H9 (cell line): ENCODE measurements at regions not wholly inside any gene's neighbourhood (a gene's known extent, or its start where the extent isn't known, plus 50 kb on each side); places are given as distances from the start of the nearest gene placed in this dataset.

Source experiments
- DNase-seq: peaks from one replicate; pipeline ENCODE4 v3.0.0-alpha.2; 2017
- H2AFZ ChIP-seq: one replicate; pipeline ENCODE4 v1.6.1; 2013; ENCODE audit warnings: mild to moderate bottlenecking, low read length, control low read depth, moderate library complexity
- H2AK5ac ChIP-seq: 2 replicates; pipeline ENCODE4 v1.6.1; 2013; ENCODE audit warnings: low read length, control low read depth, mixed read lengths; ENCODE audit not compliant: insufficient read length
- H2BK120ac ChIP-seq: one replicate; pipeline ENCODE4 v1.6.1; 2013; ENCODE audit warnings: low read depth, mild to moderate bottlenecking, low read length, control low read depth, inconsistent platforms; ENCODE audit not compliant: poor library complexity, severe bottlenecking
- H2BK12ac ChIP-seq: 2 replicates; pipeline ENCODE4 v1.6.1; 2013; ENCODE audit warnings: low read length, control low read depth, mixed read lengths, low read depth; ENCODE audit not compliant: insufficient read length
- H2BK15ac ChIP-seq: 2 replicates; pipeline ENCODE4 v1.6.1; 2013; ENCODE audit warnings: low read depth, low read length, control low read depth
- H2BK20ac ChIP-seq: one replicate; pipeline ENCODE4 v1.6.1; 2013; ENCODE audit warnings: low read depth, mild to moderate bottlenecking, low read length, control low read depth, inconsistent platforms; ENCODE audit not compliant: poor library complexity, severe bottlenecking
- H2BK5ac ChIP-seq: 2 replicates; pipeline ENCODE4 v1.6.1; 2013; ENCODE audit warnings: low read length, control low read depth, mixed read lengths; ENCODE audit not compliant: insufficient read length
- H3K14ac ChIP-seq: 2 replicates; pipeline ENCODE4 v1.6.1; 2013; ENCODE audit warnings: low read length, control low read depth; ENCODE audit not compliant: insufficient read depth
- H3K18ac ChIP-seq: 2 replicates; pipeline ENCODE4 v1.6.1; 2013; ENCODE audit warnings: low read depth, mild to moderate bottlenecking, mixed read lengths, low read length, control low read depth; ENCODE audit not compliant: insufficient read length
- H3K23ac ChIP-seq: 2 replicates; pipeline ENCODE4 v1.6.1; 2013; ENCODE audit warnings: low read length, control low read depth, mixed read lengths, low read depth; ENCODE audit not compliant: insufficient read length
- H3K23me2 ChIP-seq: 2 replicates; pipeline ENCODE4 v1.6.1; 2013; ENCODE audit warnings: low read depth, mild to moderate bottlenecking, mixed read lengths, low read length, control low read depth; ENCODE audit not compliant: insufficient read length, poor library complexity, severe bottlenecking
- H3K27ac ChIP-seq: 2 replicates; pipeline ENCODE4 v1.5.1; 2013; ENCODE audit warnings: low read length, control low read depth, mixed read lengths, low read depth; ENCODE audit not compliant: insufficient read length
- H3K27me3 ChIP-seq: 2 replicates; pipeline ENCODE4 v1.6.1; 2013; ENCODE audit warnings: low read length, control low read depth, inconsistent platforms; ENCODE audit not compliant: insufficient read depth
- H3K4ac ChIP-seq: 2 replicates; pipeline ENCODE4 v1.6.1; 2013; ENCODE audit warnings: low read depth, mild to moderate bottlenecking, control low read depth, inconsistent platforms, low read length, moderate library complexity
- H3K4me1 ChIP-seq: 2 replicates; pipeline ENCODE4 v1.6.1; 2013; ENCODE audit warnings: low read length, control low read depth, inconsistent platforms; ENCODE audit not compliant: insufficient read depth
- H3K4me2 ChIP-seq: 2 replicates; pipeline ENCODE4 v1.6.1; 2013; ENCODE audit warnings: low read length, control low read depth, mixed read lengths; ENCODE audit not compliant: insufficient read length, insufficient read depth
- H3K56ac ChIP-seq: 2 replicates; pipeline ENCODE4 v1.6.1; 2013; ENCODE audit warnings: low read depth, mild to moderate bottlenecking, mixed read lengths, low read length, control low read depth; ENCODE audit not compliant: insufficient read length
- H3K79me1 ChIP-seq: 2 replicates; pipeline ENCODE4 v1.6.1; 2013; ENCODE audit warnings: low read depth, mild to moderate bottlenecking, moderate library complexity, low read length, control low read depth, inconsistent platforms; ENCODE audit not compliant: insufficient read depth, poor library complexity, severe bottlenecking
- H3K79me2 ChIP-seq: 2 replicates; pipeline ENCODE4 v1.6.1; 2013; ENCODE audit warnings: low read length, control low read depth, inconsistent platforms; ENCODE audit not compliant: insufficient read depth
- H3K9ac ChIP-seq: 2 replicates; pipeline ENCODE4 v1.6.1; 2013; ENCODE audit warnings: low read length, control low read depth, mixed read lengths; ENCODE audit not compliant: insufficient read length; ENCODE audit errors: extremely low read depth
- H3K9me3 ChIP-seq: one replicate; pipeline ENCODE4 v1.6.1; 2013; ENCODE audit warnings: low read depth, low read length, inconsistent platforms; ENCODE audit not compliant: control insufficient read depth
- H3T11ph ChIP-seq: one replicate; pipeline ENCODE4 v1.6.1; 2013; ENCODE audit warnings: mild to moderate bottlenecking, low read length, control low read depth, inconsistent platforms
- H4K20me1 ChIP-seq: one replicate; pipeline ENCODE4 v1.6.1; 2013; ENCODE audit not compliant: control insufficient read depth, insufficient read length, insufficient read depth
- H4K5ac ChIP-seq: 2 replicates; pipeline ENCODE4 v1.6.1; 2013; ENCODE audit warnings: low read depth, mild to moderate bottlenecking, mixed read lengths, low read length, control low read depth; ENCODE audit not compliant: insufficient read length
- H4K8ac ChIP-seq: replicated peaks from 2 replicates; pipeline ENCODE4 v1.6.1; 2013; ENCODE audit warnings: low read length, control low read depth, mixed read lengths, low read depth; ENCODE audit not compliant: insufficient read length
- H4K91ac ChIP-seq: 2 replicates; pipeline ENCODE4 v1.6.1; 2013; ENCODE audit warnings: low read depth, mild to moderate bottlenecking, moderate library complexity, mixed read lengths, low read length, control low read depth; ENCODE audit not compliant: insufficient read length
- H3K27ac Mint-ChIP-seq, 3 experiments: 2 replicates in 2 of 3; 3 replicates in 1 of 3; pipeline ENCODE4 v1.8.0; 2020 to 2021; ENCODE audit warnings: mixed read lengths in 3 of 3, mild to moderate bottlenecking in 1 of 3, moderate library complexity in 1 of 3
- H3K27me3 Mint-ChIP-seq: 2 replicates; pipeline ENCODE4 v1.8.0; 2021; ENCODE audit warnings: low read depth, mild to moderate bottlenecking, moderate library complexity, mixed read lengths
- H3K36me3 Mint-ChIP-seq, 3 experiments: 2 replicates in 2 of 3; 3 replicates in 1 of 3; pipeline ENCODE4 v1.8.0; 2020 to 2021; ENCODE audit warnings: low read depth in 3 of 3, mixed read lengths in 3 of 3; ENCODE audit not compliant: insufficient read depth in 1 of 3
- H3K4me1 Mint-ChIP-seq, 2 experiments: 2 replicates each; pipeline ENCODE4 v1.8.0; 2020; ENCODE audit warnings: mixed read lengths in 2 of 2
- H3K4me3 Mint-ChIP-seq, 2 experiments: 2 replicates in 1 of 2; 3 replicates in 1 of 2; pipeline ENCODE4 v1.8.0; 2020 to 2021; ENCODE audit warnings: mild to moderate bottlenecking in 2 of 2, mixed read lengths in 2 of 2, moderate library complexity in 1 of 2
- H3K9me3 Mint-ChIP-seq, 2 experiments: 2 replicates in 1 of 2; 3 replicates in 1 of 2; pipeline ENCODE4 v1.8.0; 2020; ENCODE audit warnings: mild to moderate bottlenecking in 2 of 2, mixed read lengths in 2 of 2, moderate library complexity in 1 of 2
- WGBS: extraction: QIAGEN DNeasy Blood & Tissue Kit; methylation state at CpG from one replicate; pipeline ENCODE4 v1.1.7; 2013; ENCODE audit warnings: missing lambda C conversion rate, low lambda C conversion rate, mixed read lengths; ENCODE audit not compliant: insufficient read length; ENCODE audit errors: extremely low coverage; 5-methylcytosine and 5-hydroxymethylcytosine counted together
- TF ChIP-seq, protein P1 (sequence below): fragments of 200-600 bp; sonication (generic); conservative IDR thresholded peaks from 3 replicates; pipeline ENCODE4 v1.8.0; 2021; ENCODE audit warnings: antibody characterized with exemption, mild to moderate bottlenecking

GRCh38 chr1:98386675-98387440, 274.7 kb upstream of the SNX7 start:
- Histone ChIP-seq H2BK5ac (no peak overlapping the region), H2AK5ac (no peak overlapping the region), H3T11ph (no peak overlapping the region), H3K18ac (no peak overlapping the region), H3K4me2 (no peak overlapping the region), H3K79me2 (no peaks in the 10 kb centered on the region), H3K23ac (no peak overlapping the region), H2AFZ (no peak overlapping the region), H2BK20ac (no peak overlapping the region), H3K4me1 (no peaks in the 10 kb centered on the region), H3K9ac (no peak overlapping the region), H4K8ac (no peak overlapping the region), H3K14ac (no peak overlapping the region), H2BK15ac (no peak overlapping the region), H3K56ac (no peak overlapping the region), H3K4ac (no peak overlapping the region), H2BK12ac (no peak overlapping the region), H3K23me2 (no peaks in the 10 kb centered on the region), H3K27me3 (no peaks in the 10 kb centered on the region), H4K20me1 (no peaks in the 10 kb centered on the region), H3K27ac (no peak overlapping the region), H4K5ac (no peak overlapping the region), H2BK120ac (no peak overlapping the region), H4K91ac (no peak overlapping the region), H3K79me1 (no peaks in the 10 kb centered on the region), H3K9me3 (no peaks in the 10 kb centered on the region)
- no peaks in the 10 kb centered on the region for H3K36me3 Mint-ChIP-seq
- TF ChIP-seq, protein P1, sequence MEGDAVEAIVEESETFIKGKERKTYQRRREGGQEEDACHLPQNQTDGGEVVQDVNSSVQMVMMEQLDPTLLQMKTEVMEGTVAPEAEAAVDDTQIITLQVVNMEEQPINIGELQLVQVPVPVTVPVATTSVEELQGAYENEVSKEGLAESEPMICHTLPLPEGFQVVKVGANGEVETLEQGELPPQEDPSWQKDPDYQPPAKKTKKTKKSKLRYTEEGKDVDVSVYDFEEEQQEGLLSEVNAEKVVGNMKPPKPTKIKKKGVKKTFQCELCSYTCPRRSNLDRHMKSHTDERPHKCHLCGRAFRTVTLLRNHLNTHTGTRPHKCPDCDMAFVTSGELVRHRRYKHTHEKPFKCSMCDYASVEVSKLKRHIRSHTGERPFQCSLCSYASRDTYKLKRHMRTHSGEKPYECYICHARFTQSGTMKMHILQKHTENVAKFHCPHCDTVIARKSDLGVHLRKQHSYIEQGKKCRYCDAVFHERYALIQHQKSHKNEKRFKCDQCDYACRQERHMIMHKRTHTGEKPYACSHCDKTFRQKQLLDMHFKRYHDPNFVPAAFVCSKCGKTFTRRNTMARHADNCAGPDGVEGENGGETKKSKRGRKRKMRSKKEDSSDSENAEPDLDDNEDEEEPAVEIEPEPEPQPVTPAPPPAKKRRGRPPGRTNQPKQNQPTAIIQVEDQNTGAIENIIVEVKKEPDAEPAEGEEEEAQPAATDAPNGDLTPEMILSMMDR = no peak
- WGBS = no CpG with 5 or more reads among the region's 4 CpGs
- H3K4me1 Mint-ChIP-seq = no peaks in the 10 kb centered on the region
- no peaks in the 10 kb centered on the region; the same call in 1 of the 2 replicates for H3K27me3 Mint-ChIP-seq
- DNase-seq = no peak
- H3K9me3 Mint-ChIP-seq = no peaks in the 10 kb centered on the region
- no peak overlapping the region for H3K4me3 Mint-ChIP-seq
- no peak overlapping the region; a peak in 1 of 7 replicates for H3K27ac Mint-ChIP-seq
